SIG-M5 treated with dmso at 0.1 percent for 504 hours (cell line): ENCODE measurements at regions not wholly inside any gene's neighbourhood (a gene's known extent, or its start where the extent isn't known, plus 50 kb on each side); places are given as distances from the start of the nearest gene placed in this dataset.

Source experiments
- DNase-seq: peaks from one replicate; lab custom pipeline; 2025; ENCODE audit not compliant: unreplicated experiment; lab: John Stamatoyannopoulos, UW

DNA sequence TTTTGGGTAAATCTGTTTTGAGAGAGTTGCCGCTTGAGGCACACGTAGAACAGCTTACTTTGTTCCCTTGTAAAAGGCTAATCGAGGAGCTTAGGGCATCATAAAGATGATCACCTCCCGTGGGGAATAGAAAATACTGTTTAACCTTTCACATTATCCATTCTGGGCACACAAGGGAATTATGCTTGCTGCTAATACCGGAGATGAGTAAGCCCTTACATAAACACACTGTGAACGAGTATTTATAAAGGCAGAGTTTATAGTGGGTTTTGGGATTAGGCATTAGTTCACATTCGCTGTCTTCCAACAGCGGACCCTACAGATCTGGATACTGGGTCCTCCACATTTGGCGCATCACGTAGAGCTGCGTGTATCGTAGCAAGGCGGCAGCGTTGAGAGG is 51.2 kb upstream of the CNTNAP4 start:
- no peak for DNase-seq

DNA sequence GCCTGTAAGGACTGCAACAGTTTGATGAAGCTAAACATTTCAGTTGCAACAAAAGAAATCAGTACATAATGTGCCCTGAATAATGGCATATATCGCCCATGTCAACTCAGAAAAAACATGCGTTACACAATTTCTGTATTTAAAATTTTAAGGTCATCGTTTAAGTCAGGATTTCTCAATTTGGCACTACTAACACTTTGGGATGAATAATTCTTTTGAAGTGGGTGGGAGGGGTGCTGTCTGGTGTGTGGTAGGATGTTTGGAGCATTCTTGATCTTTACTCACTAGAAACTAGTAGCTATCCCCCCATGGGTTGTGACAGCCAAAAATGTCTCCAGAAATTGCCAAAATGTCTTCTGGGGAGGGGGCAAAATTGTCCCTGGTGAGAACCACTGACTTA is 50.7 kb upstream of the CNTNAP4 start:
- DNase-seq: no peak
